H1 (cell line): ENCODE measurements at regions not wholly inside any gene's neighbourhood (a gene's known extent, or its start where the extent isn't known, plus 50 kb on each side); places are given as distances from the start of the nearest gene placed in this dataset.
"Not testable (repeated sequence)": the region's sequence is repeated elsewhere in the genome, so short reads cannot be mapped to it uniquely, and the experiment has no call there.

ENCODE experiments used
- CHD1 ChIP-seq: IDR thresholded peaks from 2 replicates; pipeline ENCODE4 v1.6.1; 2012; ENCODE audit warnings: low read depth, low read length, improper control_type of control experiment
- EP300 ChIP-seq, 2 experiments: IDR thresholded peaks; 1 replicate in 1 of 2; 2 replicates in 1 of 2; pipeline ENCODE4 v1.6.1; 2011 to 2012; ENCODE audit warnings: low read depth in 2 of 2, low read length in 2 of 2, mild to moderate bottlenecking in 2 of 2, borderline replicate concordance in 1 of 2, inconsistent platforms in 1 of 2, moderate library complexity in 1 of 2
- EZH2 ChIP-seq: fragments of 200-600 bp; sonication (generic); IDR thresholded peaks from 2 replicates; pipeline ENCODE4 v1.7.1; 2012; ENCODE audit warnings: low read depth, mild to moderate bottlenecking, moderate library complexity, low read length, inconsistent platforms; ENCODE audit not compliant: severe bottlenecking
- JUND ChIP-seq: IDR thresholded peaks from 2 replicates; pipeline ENCODE4 v1.6.1; 2011; ENCODE audit warnings: mild to moderate bottlenecking, improper control_type of control experiment, low read length
- POLR2A ChIP-seq, 2 experiments: IDR thresholded peaks; 1 replicate in 1 of 2; 2 replicates in 1 of 2; pipeline ENCODE4 v1.6.1; 2011; ENCODE audit warnings: low read depth in 2 of 2, low read length in 2 of 2, mild to moderate bottlenecking in 2 of 2; ENCODE audit errors: control extremely low read depth in 1 of 2
- POLR2AphosphoS5 ChIP-seq: IDR thresholded peaks from 2 replicates; pipeline ENCODE4 v1.6.1; 2011; ENCODE audit warnings: low read depth, low read length
- RFX5 ChIP-seq: IDR thresholded peaks from 2 replicates; pipeline ENCODE4 v1.6.1; 2011; ENCODE audit warnings: low read depth, low read length, improper control_type of control experiment, borderline replicate concordance
- SAP30 ChIP-seq: fragments of 300-600 bp; sonication (generic); IDR thresholded peaks from 2 replicates; pipeline ENCODE4 v1.7.1; 2012; ENCODE audit warnings: low read length, moderate library complexity, mild to moderate bottlenecking, inconsistent platforms; ENCODE audit not compliant: insufficient read depth, insufficient replicate concordance
- TF ChIP-seq, protein P1 (sequence below), 3 experiments: IDR thresholded peaks; 1 replicate in 2 of 3; 2 replicates in 1 of 3; pipeline versions ENCODE4 v1.5.1 to v1.6.1; 2011; ENCODE audit warnings: low read length in 3 of 3, mild to moderate bottlenecking in 3 of 3, inconsistent platforms in 2 of 3, low read depth in 1 of 3, moderate library complexity in 1 of 3; ENCODE audit not compliant: insufficient read depth in 1 of 3; ENCODE audit errors: control extremely low read depth in 1 of 3

- TF ChIP-seq, protein P1, sequence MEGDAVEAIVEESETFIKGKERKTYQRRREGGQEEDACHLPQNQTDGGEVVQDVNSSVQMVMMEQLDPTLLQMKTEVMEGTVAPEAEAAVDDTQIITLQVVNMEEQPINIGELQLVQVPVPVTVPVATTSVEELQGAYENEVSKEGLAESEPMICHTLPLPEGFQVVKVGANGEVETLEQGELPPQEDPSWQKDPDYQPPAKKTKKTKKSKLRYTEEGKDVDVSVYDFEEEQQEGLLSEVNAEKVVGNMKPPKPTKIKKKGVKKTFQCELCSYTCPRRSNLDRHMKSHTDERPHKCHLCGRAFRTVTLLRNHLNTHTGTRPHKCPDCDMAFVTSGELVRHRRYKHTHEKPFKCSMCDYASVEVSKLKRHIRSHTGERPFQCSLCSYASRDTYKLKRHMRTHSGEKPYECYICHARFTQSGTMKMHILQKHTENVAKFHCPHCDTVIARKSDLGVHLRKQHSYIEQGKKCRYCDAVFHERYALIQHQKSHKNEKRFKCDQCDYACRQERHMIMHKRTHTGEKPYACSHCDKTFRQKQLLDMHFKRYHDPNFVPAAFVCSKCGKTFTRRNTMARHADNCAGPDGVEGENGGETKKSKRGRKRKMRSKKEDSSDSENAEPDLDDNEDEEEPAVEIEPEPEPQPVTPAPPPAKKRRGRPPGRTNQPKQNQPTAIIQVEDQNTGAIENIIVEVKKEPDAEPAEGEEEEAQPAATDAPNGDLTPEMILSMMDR (IDR thresholded peaks at IDR 0.05; ENCODE audit: control extremely low read depth in 1 of 3, insufficient read depth in 1 of 3, low read depth in 1 of 3, low read length in 3 of 3), result not testable (repeated sequence)
- TF ChIP-seq SAP30; JUND; POLR2AphosphoS5; CHD1; EP300 (IDR thresholded peaks at IDR 0.05; ENCODE audit: borderline replicate concordance in 1 of 2, low read depth in 2 of 2, low read length in 2 of 2); POLR2A (IDR thresholded peaks at IDR 0.05; ENCODE audit: control extremely low read depth in 1 of 2, low read depth in 2 of 2, low read length in 2 of 2); EZH2; RFX5: not testable (repeated sequence)
These were observed 294.7 kb downstream of the WDR11 start for GRCh38 chr10:121145802-121146395.
